ENCODE measurements at regions not wholly inside any gene's neighbourhood (a gene's known extent, or its start where the extent isn't known, plus 50 kb on each side); places are given as distances from the start of the nearest gene placed in this dataset.
"Not testable (repeated sequence)": the region's sequence is repeated elsewhere in the genome, so short reads cannot be mapped to it uniquely, and the experiment has no call there.

DNA sequence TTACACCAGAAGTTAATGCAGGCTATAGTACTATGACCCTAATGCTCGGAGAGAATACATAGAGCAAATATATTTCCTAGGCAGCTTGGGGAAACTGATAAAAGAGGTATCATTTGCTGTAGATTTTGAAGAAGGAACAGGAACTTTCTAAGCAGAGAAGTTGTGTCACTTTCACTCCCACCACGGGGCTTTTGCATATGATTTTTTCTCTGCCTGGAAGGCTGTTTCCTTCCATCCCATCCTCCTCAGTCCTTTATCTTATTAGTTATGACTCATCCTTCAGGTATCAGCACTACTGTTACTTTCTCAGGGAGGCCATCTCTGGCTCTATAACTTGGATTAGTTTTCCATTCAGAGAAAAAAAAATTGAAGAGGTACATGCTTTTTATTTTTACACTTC, 2006.1 kb upstream of the WWC1 start:
- Mint-ChIP-seq H3K9me3 (ENCODE audit: low read depth) (peaks cover 8% of the 10 kb centered on the region), H3K4me3 (ENCODE audit: unreplicated experiment) (no peak overlapping the region), H3K36me3 (ENCODE audit: low read depth) (no peaks in the 10 kb centered on the region), H3K27me3 (ENCODE audit: low read depth) (peaks cover 2% of the 10 kb centered on the region), H3K4me1 (ENCODE audit: low read depth) (no peaks in the 10 kb centered on the region), H3K27ac (ENCODE audit: unreplicated experiment) (no peak overlapping the region)
- DNase-seq (ENCODE audit: low spot score) = no peak
- TF ChIP-seq, protein P1, sequence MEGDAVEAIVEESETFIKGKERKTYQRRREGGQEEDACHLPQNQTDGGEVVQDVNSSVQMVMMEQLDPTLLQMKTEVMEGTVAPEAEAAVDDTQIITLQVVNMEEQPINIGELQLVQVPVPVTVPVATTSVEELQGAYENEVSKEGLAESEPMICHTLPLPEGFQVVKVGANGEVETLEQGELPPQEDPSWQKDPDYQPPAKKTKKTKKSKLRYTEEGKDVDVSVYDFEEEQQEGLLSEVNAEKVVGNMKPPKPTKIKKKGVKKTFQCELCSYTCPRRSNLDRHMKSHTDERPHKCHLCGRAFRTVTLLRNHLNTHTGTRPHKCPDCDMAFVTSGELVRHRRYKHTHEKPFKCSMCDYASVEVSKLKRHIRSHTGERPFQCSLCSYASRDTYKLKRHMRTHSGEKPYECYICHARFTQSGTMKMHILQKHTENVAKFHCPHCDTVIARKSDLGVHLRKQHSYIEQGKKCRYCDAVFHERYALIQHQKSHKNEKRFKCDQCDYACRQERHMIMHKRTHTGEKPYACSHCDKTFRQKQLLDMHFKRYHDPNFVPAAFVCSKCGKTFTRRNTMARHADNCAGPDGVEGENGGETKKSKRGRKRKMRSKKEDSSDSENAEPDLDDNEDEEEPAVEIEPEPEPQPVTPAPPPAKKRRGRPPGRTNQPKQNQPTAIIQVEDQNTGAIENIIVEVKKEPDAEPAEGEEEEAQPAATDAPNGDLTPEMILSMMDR (IDR thresholded peaks at IDR 0.05) = no peak

DNA sequence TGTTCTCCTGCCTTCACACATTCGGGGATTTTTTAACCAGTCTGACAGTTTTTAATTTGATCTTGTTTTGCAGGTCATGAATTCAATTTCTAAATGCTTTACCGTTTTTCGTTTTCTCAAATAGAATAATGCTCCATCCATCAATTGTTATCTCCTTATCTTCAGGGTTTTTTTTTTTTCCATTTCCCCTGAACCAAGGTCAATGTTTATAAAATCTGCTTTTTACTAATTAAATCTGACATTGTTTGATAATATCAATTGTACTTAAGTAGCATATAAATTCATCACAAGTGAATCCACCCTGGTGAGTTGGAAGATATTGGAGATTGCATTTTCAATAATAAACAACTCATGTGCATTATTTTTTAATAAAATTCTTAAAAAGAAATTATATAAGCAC, 2004.6 kb upstream of the WWC1 start:
- TF ChIP-seq, protein P1 (IDR thresholded peaks at IDR 0.05) = no peak
- Mint-ChIP-seq H3K27ac (ENCODE audit: unreplicated experiment) (no peak overlapping the region), H3K4me1 (ENCODE audit: low read depth) (no peaks in the 10 kb centered on the region), H3K4me3 (ENCODE audit: unreplicated experiment) (no peak overlapping the region), H3K9me3 (ENCODE audit: low read depth) (peaks cover 3% of the 10 kb centered on the region), H3K36me3 (ENCODE audit: low read depth) (no peaks in the 10 kb centered on the region), H3K27me3 (ENCODE audit: low read depth) (peaks cover 2% of the 10 kb centered on the region)
- DNase-seq (ENCODE audit: low spot score) = no peak

DNA sequence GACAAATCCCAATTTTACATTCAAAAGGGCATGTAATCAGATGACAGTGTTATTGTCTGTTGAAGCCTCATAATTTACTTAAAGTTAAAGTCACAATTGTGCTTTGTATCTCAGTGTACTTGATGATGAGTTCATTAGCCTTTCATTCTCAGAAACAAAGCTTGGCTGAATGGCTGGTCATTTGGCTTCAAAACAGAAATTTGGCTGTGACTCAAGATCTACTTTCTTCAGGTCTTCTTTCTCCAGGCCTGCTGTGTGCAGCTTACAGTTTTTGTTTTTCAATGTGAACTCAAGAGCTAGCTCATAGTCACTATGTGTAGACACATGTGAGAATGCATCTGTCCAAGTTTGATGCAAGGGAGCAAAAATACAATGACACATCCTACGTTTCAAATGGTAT, 2003.6 kb upstream of the WWC1 start:
- peaks cover 3% of the 10 kb centered on the region for H3K9me3 Mint-ChIP-seq (ENCODE audit: low read depth)
- peaks cover 2% of the 10 kb centered on the region for H3K27me3 Mint-ChIP-seq (ENCODE audit: low read depth)
- no peak for DNase-seq (ENCODE audit: low spot score)
- no peak overlapping the region for H3K4me3 Mint-ChIP-seq (ENCODE audit: unreplicated experiment)
- no peaks in the 10 kb centered on the region for H3K36me3 Mint-ChIP-seq (ENCODE audit: low read depth)
- H3K4me1 Mint-ChIP-seq (ENCODE audit: low read depth) = no peaks in the 10 kb centered on the region
- TF ChIP-seq, protein P1 (IDR thresholded peaks at IDR 0.05) = no peak
- no peak overlapping the region for H3K27ac Mint-ChIP-seq (ENCODE audit: unreplicated experiment)

DNA sequence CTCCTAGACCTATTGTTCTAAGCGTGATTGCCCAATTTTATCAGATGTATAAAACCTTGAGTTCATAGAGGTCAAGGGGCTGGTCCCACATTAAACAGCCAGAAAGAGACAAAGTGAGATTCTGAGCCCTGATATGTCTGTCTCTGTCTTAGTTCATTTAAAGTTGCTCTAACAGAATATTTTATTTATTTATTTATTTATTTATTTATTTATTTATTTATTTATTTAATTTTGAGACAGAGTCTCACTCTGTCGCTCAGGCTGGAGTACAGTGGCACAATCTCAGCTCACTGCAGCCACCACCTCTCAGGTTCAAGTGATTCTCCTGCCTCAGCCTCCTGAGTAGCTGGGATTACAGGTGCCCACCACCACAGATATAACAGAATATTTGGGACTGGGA, 1999.6 kb upstream of the WWC1 start:
- H3K27me3 Mint-ChIP-seq (ENCODE audit: low read depth); H3K4me3 Mint-ChIP-seq (ENCODE audit: unreplicated experiment); H3K4me1 Mint-ChIP-seq (ENCODE audit: low read depth); DNase-seq (ENCODE audit: low spot score); H3K9me3 Mint-ChIP-seq (ENCODE audit: low read depth); H3K27ac Mint-ChIP-seq (ENCODE audit: unreplicated experiment); H3K36me3 Mint-ChIP-seq (ENCODE audit: low read depth): not testable (repeated sequence)

DNA sequence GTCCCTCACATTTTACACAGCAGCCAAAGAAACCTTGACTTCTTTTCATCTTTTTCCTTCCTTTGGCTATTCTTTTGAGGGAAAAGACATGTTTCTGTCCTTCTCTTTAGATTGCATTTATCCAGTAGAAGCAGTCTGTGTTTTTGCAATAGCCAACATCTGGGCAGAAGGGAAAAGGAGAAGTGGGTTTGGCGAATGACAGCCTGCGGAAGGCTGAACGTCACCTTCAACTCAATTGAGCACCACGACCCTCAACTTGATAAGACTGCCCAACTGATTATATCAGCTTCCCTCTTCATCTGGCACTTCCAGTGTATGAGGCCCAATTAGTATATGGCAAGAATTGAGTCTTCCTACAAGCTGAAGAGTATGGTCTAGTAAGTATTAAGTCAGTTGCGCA, 1997.6 kb upstream of the WWC1 start:
- Mint-ChIP-seq H3K4me1 (ENCODE audit: low read depth) (no peaks in the 10 kb centered on the region), H3K4me3 (ENCODE audit: unreplicated experiment) (no peak overlapping the region), H3K36me3 (ENCODE audit: low read depth) (no peaks in the 10 kb centered on the region), H3K9me3 (ENCODE audit: low read depth) (peaks cover 5% of the 10 kb centered on the region), H3K27me3 (ENCODE audit: low read depth) (no peaks in the 10 kb centered on the region), H3K27ac (ENCODE audit: unreplicated experiment) (no peak overlapping the region)
- TF ChIP-seq, protein P1 (IDR thresholded peaks at IDR 0.05) = no peak
- DNase-seq (ENCODE audit: low spot score) = no peak

DNA sequence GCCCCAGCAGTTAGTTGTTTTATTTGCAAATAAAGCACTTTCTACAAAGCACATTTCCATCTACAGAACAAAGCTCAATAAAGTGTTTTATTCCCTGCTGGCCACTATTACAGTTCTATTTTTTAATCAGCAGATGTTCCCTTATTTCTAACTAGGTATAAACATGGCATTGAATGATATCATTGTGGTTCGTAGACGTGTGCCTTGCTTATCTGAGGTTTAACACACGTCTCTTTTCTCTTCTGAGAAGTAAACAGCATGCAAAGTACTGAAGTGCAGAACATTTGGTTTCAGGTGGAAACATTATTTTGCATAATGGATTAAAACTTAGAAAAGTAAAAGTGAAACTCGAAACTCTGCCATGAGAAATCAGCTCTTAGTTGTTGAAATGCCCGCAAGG, 1989.3 kb upstream of the WWC1 start:
- TF ChIP-seq, protein P1 (IDR thresholded peaks at IDR 0.05) = no peak
- Mint-ChIP-seq H3K4me3 (ENCODE audit: unreplicated experiment) (no peak overlapping the region), H3K27me3 (ENCODE audit: low read depth) (peaks cover 4% of the 10 kb centered on the region), H3K9me3 (ENCODE audit: low read depth) (peaks cover 15% of the 10 kb centered on the region), H3K4me1 (ENCODE audit: low read depth) (no peaks in the 10 kb centered on the region), H3K36me3 (ENCODE audit: low read depth) (no peaks in the 10 kb centered on the region), H3K27ac (ENCODE audit: unreplicated experiment) (no peak overlapping the region)
- no peak for DNase-seq (ENCODE audit: low spot score)
